ENCODE measurements at regions not wholly inside any gene's neighbourhood (a gene's known extent, or its start where the extent isn't known, plus 50 kb on each side); places are given as distances from the start of the nearest gene placed in this dataset.

- ChIA-PET CTCF (no interaction called here), POLR2A (no interaction called here)
- TF ChIP-seq CTCF (IDR thresholded peaks at IDR 0.05; ENCODE audit: insufficient read depth, low read depth, low read length) = no peak
- Histone ChIP-seq H3K4me3 (ENCODE audit: low read depth, low read length) (no peak overlapping the region), H3K36me3 (ENCODE audit: control insufficient read depth, insufficient read depth, low read length) (no peaks in the 10 kb centered on the region), H3K27me3 (ENCODE audit: control insufficient read depth, insufficient read depth, low read length) (no peaks in the 10 kb centered on the region)
- DNase-seq (ENCODE audit: low read depth) = no peak
These were observed 152.9 kb downstream of the RTL3 start for GRCh38 chrX:78506248-78506647.

GRCh38 chrX:78496483-78496882 is 162.6 kb downstream of the RTL3 start:
- H3K27me3 ChIP-seq (ENCODE audit: control insufficient read depth, insufficient read depth, low read length) = no peaks in the 10 kb centered on the region
- no peak for DNase-seq (ENCODE audit: low read depth)
- H3K36me3 ChIP-seq (ENCODE audit: control insufficient read depth, insufficient read depth, low read length) = no peaks in the 10 kb centered on the region
- CTCF ChIA-PET = no interaction called here
- POLR2A ChIA-PET = no interaction called here
- no peak overlapping the region for H3K4me3 ChIP-seq (ENCODE audit: low read depth, low read length)
- no peak for TF ChIP-seq CTCF (IDR thresholded peaks at IDR 0.05; ENCODE audit: insufficient read depth, low read depth, low read length)

- DNase-seq (ENCODE audit: low read depth) = no peak
- CTCF ChIA-PET = no interaction called here
- no peaks in the 10 kb centered on the region for H3K36me3 ChIP-seq (ENCODE audit: control insufficient read depth, insufficient read depth, low read length)
- TF ChIP-seq CTCF (IDR thresholded peaks at IDR 0.05; ENCODE audit: insufficient read depth, low read depth, low read length) = no peak
- POLR2A ChIA-PET = no interaction called here
- no peaks in the 10 kb centered on the region for H3K27me3 ChIP-seq (ENCODE audit: control insufficient read depth, insufficient read depth, low read length)
- no peak overlapping the region for H3K4me3 ChIP-seq (ENCODE audit: low read depth, low read length)
These were observed 165.8 kb upstream of the CYSLTR1 start for GRCh38 chrX:78493180-78493579.

DNA sequence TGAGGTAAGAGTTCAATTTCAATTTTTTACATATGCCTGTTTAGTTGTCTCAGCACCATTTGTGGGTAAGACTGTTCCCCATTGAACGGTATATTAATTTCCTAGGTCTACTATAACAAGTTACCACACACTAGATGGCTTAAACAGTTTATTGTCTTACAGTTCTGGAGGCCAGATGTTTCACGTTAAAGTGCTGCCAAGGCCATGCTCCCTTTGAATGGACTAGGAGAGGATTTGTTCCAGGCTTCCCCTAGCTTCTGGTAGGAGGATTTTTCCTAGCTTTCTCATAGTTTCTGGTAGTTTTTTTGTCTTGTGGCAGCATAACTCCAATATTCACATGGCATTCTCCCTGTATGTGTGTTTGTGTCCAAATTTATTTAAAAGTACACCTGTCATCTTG is 149.3 kb upstream of the CYSLTR1 start:
- Histone ChIP-seq H3K4me3 (ENCODE audit: low read depth, low read length) (no peak overlapping the region), H3K36me3 (ENCODE audit: control insufficient read depth, insufficient read depth, low read length) (no peaks in the 10 kb centered on the region), H3K27me3 (ENCODE audit: control insufficient read depth, insufficient read depth, low read length) (no peaks in the 10 kb centered on the region)
- no peak for DNase-seq (ENCODE audit: low read depth)
- TF ChIP-seq CTCF (IDR thresholded peaks at IDR 0.05; ENCODE audit: insufficient read depth, low read depth, low read length) = no peak
- ChIA-PET POLR2A (no interaction called here), CTCF (no interaction called here)

DNA sequence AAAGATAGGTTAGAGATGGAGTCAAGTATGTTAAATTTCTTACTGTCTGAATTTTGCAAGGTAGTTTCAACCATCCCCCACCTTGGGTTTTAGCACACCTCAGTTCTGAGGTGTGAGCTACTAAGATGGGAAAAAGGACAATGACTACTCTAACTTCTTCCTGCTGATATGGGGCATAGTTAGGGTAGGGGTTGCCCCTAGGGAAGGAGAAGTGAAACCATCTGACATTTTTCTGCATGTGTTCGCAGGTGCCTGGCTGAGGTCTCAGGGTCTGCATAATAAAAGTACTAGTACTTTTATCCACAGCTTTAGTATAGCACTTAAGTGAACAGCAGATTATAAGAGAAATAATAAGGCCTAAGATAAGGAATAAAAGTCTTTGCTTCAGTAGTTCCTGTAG is 129.5 kb upstream of the CYSLTR1 start:
- ChIA-PET CTCF (no interaction called here), POLR2A (no interaction called here)
- DNase-seq (ENCODE audit: low read depth) = no peak
- Histone ChIP-seq H3K4me3 (ENCODE audit: low read depth, low read length) (no peak overlapping the region), H3K36me3 (ENCODE audit: control insufficient read depth, insufficient read depth, low read length) (no peaks in the 10 kb centered on the region), H3K27me3 (ENCODE audit: control insufficient read depth, insufficient read depth, low read length) (no peaks in the 10 kb centered on the region)
- TF ChIP-seq CTCF (IDR thresholded peaks at IDR 0.05; ENCODE audit: insufficient read depth, low read depth, low read length) = no peak
